Middle frontal gyrus (tissue), 1 donor: ENCODE measurements at regions not wholly inside any gene's neighbourhood (a gene's known extent, or its start where the extent isn't known, plus 50 kb on each side); places are given as distances from the start of the nearest gene placed in this dataset.

Experiments
- DNase-seq: peaks from one replicate; pipeline ENCODE4 v3.0.0-alpha.2; 2015; ENCODE audit warnings: low spot score; ENCODE audit errors: extremely low spot score

DNA sequence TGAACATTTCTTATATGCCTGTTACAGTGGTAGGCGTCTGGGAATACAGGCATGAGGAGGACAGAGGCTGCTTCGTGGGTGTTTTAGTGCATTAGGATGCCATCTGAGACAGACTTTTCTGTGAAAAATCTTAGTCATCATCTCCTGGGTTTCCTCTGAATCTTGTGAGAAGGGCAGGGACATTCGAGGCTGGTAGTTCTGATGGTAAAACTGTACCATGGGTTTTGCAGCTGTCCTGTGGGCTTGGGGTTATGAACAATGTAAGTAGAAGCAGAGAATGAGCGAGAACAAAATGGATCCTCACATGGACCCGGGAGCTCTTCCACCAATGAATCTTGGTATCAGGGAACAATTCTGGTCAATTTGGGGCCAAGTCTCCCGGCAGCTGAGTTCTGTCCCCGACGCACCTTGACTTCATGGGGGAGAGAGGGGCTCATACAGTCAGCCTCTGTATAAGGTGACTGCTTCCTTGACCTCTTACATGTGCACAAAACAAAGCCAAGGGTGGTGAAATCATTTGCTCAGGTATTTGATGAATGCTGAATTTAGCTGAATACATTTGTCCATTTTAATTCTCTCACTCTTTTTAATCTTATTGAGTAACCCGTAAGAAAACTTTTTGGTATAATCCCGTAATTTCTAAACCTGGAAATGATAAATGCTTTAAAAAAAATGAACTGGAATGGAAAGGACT, 63.6 kb upstream of the ERRFI1 start:
- DNase-seq = no peak

DNA sequence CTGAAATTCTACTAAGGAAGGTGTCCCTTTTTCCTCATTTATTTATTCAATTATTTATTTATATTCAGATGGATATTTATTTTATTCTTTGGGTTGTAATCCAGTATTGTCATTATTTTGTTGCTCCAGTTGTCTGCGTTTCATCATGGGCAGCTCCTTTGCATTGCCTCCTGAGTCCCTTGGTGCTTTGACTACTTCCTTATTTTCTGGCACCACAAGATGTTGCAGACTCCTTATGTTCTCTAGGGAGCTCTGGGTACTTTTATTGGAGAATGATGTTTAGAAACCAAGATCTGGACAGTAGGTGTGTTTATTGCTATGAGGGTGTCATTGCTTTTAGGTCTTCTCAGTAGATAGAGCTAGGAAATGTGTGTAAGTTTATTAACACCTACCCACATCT, 59.9 kb upstream of the ERRFI1 start:
- DNase-seq = no peak

DNA sequence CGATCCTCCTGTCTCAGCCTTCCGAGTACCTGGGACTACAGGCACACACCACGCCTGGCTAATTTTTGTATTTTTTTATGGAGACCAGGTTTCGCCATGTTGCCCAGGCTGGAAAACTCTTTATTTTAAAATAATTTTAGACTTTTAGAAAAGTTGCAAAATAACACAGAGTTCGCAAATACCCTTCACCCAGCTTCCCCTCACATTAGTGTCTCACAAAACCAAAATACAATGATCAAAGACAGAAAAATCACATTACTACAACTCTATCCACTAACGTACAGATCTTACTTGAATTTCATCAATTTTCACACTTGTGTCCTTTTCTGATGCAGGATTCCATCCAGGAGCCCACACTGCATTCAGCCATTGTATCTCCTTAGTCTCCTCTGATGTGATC, 58.8 kb upstream of the ERRFI1 start:
- no peak for DNase-seq

DNA sequence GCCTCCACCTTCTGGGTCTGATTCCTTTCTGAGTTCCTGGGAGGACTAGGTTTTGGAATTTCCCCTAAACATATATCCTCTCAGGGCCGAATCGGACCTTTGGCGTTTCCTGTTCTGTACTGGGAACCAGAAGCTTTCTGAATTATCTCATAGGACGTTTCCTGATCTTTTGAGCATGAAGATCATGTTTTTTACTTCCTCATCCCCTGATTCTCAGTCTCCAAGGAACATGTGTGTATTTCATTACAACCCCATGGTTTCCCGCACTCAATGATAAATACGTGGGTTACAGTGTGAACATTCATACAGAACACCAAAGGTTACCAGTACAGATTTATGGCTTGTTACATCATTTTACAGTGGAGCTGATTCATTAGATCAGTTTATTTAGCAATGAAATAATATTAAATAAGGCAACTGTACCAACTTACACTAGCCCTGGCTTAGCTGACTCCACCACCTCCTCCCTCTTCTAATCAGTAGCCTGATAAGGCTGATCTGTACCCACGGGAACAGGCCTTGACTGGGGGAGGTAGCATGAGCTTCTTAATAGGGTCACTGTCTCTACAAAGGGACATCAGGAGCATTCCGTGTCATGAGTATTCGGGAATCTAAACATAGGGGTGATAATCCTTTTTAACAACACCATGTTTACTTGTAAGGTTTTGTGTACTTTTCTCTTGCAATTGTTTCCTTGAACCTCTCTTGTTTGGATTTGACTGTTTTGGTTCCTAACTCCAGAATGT, 57.8 kb upstream of the ERRFI1 start:
- no peak for DNase-seq

DNA sequence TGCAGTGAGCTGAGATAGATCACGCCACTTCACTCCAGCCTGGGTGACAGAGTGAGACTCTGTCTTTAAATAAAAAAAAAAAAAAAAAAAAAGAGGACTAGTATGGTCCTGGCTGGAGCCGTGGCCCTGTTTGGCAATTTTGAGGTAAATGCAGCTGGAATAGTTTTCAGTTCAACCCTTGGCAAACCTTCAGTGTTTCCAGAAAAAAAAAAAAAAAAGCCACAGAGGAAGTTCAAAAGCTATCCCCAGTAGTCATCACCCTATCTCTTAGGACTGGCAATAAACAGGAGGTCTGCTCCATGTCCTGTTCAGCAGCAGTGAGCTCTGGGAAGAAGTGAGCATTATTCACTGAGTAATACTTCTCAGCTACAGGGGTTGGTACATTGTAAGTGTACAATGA, 56.8 kb upstream of the ERRFI1 start:
- no peak for DNase-seq

DNA sequence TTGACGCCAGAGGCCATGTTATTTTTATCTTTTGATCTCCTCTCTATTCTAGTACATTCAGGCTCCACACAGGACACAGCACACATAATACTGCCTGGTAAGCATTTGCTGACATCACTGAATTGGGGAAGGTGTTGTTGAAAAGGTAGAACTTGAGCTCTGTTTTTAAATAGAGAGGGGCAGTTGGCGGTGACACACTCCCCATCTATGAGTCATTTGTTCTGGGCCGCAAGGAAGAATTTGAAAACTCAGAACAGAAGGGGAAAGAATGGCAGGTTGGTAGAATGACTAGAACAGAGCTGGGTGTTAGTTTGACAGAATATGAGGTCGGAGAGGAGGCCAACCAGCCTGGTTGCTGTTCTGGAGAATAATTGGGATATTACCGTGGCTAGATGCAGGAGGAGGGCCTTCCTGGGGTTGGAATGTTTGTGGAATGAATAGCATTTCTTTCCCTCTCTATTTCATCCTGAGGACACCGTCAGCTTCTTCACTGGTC, 52.1 kb upstream of the ERRFI1 start:
- no peak for DNase-seq

DNA sequence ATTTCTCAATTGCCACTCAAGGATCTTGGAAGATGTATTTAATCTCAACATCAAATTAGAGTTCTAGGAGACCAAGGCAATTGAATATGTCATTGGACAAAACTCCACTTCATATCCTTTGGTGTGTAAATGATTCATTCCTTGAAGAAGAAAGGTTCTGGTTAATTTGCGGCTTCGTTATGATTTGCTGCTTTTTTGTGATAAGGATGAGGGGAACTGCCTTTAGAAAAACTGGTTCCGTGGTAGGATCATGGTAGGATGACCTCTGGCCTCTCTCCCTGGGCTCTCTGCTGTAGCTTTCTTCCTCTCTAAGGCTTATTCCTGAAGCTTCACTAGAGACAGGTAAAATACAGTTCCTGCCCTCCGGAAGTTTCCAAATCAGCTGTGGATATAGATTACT, 51.5 kb upstream of the ERRFI1 start:
- no peak for DNase-seq

DNA sequence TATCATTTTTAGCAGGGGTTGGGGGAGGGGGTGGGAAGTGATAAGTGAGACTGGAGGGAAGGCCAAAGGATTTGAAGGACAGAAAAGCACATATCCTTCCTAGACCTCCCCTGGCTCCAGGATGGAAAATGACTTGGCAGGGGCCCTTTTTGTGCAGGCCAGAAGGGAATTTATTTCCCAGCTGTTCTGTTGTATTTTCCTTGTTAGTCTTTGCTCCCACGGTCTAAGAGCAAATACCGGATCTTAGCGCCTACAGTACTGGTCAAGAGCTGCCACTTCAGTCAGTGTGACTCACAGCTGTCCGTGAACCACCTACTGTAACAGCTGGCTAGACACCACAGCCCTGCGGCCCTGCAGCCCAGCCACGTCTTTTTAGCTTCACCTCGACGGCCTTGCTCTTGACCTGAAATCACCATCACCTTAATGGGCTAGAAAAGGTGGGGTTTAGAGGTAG, 51.0 kb upstream of the ERRFI1 start:
- DNase-seq = no peak

DNA sequence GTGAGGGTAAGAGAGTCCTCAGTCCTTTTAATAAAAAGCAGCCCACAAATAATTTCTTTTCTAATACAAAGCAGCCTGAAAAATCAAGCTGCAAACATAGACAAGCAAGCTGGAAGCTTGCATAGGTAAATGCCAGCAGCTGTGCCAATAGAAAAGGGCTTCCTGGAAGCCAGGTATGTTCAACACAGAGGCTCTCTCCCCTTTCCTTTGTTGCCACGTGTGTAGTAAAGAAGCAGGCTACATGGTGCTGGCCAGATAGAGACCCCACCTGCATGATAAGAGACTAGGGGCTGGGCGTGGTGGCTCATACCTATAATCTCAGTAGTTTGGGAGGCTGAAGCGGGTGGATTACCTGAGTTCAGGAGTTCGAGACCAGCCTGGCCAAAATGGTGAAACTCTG, 50.1 kb upstream of the ERRFI1 start:
- no peak for DNase-seq
